Ovary (tissue), 7 donors: ENCODE measurements at regions not wholly inside any gene's neighbourhood (a gene's known extent, or its start where the extent isn't known, plus 50 kb on each side); places are given as distances from the start of the nearest gene placed in this dataset.

Experiments
- DNase-seq, 5 donors: peaks; one replicate each; pipeline ENCODE4 v3.0.0-alpha.2; 2019 to 2020
- H3K27ac ChIP-seq, 2 donors: fragments of 200-600 bp; one replicate each; pipeline versions ENCODE4 v1.5.1 to v1.8.0; 2019 to 2022
- H3K27me3 ChIP-seq: fragments of 200-600 bp; one replicate; pipeline ENCODE4 v1.8.0; 2022
- H3K36me3 ChIP-seq: fragments of 200-600 bp; sonication (generic); one replicate; pipeline ENCODE4 v1.5.1; 2019
- H3K4me1 ChIP-seq: one replicate; pipeline ENCODE4 v1.8.1; 2013; ENCODE audit warnings: mild to moderate bottlenecking, moderate library complexity; ENCODE audit not compliant: insufficient read depth
- H3K4me3 ChIP-seq: fragments of 200-600 bp; sonication (generic); one replicate; pipeline ENCODE4 v1.5.1; 2017
- H3K9me3 ChIP-seq, 2 donors: fragments of 200-600 bp in 1 of 2; sonication (generic) in 1 of 2; one replicate each; pipeline versions ENCODE4 v1.5.1 to v1.8.1; 2013 to 2019; ENCODE audit warnings: mild to moderate bottlenecking in 1 of 2, moderate library complexity in 1 of 2
- EP300 ChIP-seq: sonication (generic); formaldehyde crosslinking; IDR thresholded peaks from one replicate; pipeline ENCODE4 v1.6.1; 2017; ENCODE audit warnings: antibody characterized with exemption
- POLR2A ChIP-seq: fragments of 450-650 bp; IDR thresholded peaks from one replicate; pipeline ENCODE4 v1.6.1; 2017; ENCODE audit warnings: antibody characterized with exemption, mild to moderate bottlenecking, moderate library complexity
- WGBS, 3 donors: extraction: QIAGEN DNeasy Blood & Tissue Kit in 1 of 3; methylation state at CpG; one replicate each; pipeline versions ENCODE4 v1.1.5 to v1.1.7; 2013 to 2017; 5-methylcytosine and 5-hydroxymethylcytosine counted together
- intact Hi-C, 4 donors: fragments of 100-400 bp; cut with DNase I; formaldehyde crosslinking; loops; one replicate each; pipeline versions ENCODE4 v1.11.0 to v1.15.1; 2022 to 2023
- TF ChIP-seq, protein P1 (sequence below), 3 donors: fragments of 450-650 bp in 2 of 3; fragments of 200-600 bp in 1 of 3; IDR thresholded peaks; one replicate each; pipeline versions ENCODE4 v1.5.1 to v1.8.0; 2016 to 2022; ENCODE audit warnings: antibody characterized with exemption in 3 of 3, mild to moderate bottlenecking in 1 of 3
- donor health status: DM: no; HTN: no; CAD: no; lungs with moderate emphysema.
- donor health status: DM: no; HTN: no; CAD: no.
- donor health status: Bipolar disorder and iron deficiency.
- donor health status: DM: no; HTN: no; CAD: no.
- donor health status: DM: yes; HTN: yes; CAD: no.

DNA sequence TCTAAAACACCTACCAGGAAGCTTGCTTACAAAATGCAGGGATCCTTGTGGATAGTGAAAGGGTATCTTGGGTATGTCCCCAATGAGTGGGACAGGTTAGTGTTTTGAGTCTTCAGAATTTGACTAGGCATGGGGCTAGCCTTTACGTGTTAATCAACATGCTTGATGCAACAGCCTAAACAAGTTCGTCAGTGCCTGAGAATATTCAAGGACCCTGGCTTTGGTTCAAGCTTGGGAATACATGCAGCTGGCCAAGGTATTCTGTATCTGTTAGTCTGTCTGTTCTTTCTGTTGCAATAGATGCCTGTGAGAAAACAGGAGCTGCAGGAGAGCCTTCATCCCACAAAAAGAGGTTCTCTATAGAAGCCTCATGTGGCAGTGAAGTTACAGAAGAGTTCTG is 149.5 kb downstream of the CCNG2 start:
- no peak overlapping the region for H3K4me3 ChIP-seq
- H3K27me3 ChIP-seq = no peaks in the 10 kb centered on the region
- H3K27ac ChIP-seq = no peak overlapping the region
- DNase-seq = no peak
- H3K9me3 ChIP-seq = peaks cover 0 to 2% of the 10 kb centered on the region in 2 donors
- H3K4me1 ChIP-seq = no peaks in the 10 kb centered on the region
- intact Hi-C loops = loop anchor here in 1 of 4 donors (5.0 kb wide), 1 partner anchor 434 kb away; no protein-coding TSS in a partner anchor
- 12 to 40% (median 19%) methylated on average over 2 of the region's 2 CpGs for WGBS, 3 donors
- TF ChIP-seq POLR2A (no peak), EP300 (no peak)
- TF ChIP-seq, protein P1, sequence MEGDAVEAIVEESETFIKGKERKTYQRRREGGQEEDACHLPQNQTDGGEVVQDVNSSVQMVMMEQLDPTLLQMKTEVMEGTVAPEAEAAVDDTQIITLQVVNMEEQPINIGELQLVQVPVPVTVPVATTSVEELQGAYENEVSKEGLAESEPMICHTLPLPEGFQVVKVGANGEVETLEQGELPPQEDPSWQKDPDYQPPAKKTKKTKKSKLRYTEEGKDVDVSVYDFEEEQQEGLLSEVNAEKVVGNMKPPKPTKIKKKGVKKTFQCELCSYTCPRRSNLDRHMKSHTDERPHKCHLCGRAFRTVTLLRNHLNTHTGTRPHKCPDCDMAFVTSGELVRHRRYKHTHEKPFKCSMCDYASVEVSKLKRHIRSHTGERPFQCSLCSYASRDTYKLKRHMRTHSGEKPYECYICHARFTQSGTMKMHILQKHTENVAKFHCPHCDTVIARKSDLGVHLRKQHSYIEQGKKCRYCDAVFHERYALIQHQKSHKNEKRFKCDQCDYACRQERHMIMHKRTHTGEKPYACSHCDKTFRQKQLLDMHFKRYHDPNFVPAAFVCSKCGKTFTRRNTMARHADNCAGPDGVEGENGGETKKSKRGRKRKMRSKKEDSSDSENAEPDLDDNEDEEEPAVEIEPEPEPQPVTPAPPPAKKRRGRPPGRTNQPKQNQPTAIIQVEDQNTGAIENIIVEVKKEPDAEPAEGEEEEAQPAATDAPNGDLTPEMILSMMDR (IDR thresholded peaks at IDR 0.05) = no peak
- H3K36me3 ChIP-seq = no peaks in the 10 kb centered on the region

DNA sequence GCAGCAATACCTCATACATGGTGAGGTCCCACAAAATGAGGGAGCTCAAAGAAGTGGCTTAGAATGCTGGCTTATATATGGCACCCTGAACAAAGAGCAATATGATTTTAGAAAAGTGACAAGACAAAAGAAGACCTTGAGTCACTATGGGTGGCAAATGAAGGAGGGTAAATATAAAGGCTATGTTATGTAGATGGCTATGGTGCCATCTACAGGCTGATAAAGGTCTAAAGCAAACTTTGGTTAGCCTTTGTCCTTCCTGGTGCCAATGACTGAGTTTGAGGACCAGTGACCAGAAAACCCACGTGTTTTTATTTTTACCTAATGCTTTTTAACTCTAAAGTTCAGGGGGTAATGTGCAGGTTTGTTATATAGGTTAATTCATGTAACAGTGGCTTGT is 151.8 kb downstream of the CCNG2 start:
- Histone ChIP-seq H3K27me3 (no peaks in the 10 kb centered on the region), H3K27ac (no peak overlapping the region), H3K4me3 (no peak overlapping the region), H3K4me1 (no peaks in the 10 kb centered on the region), H3K9me3 (peaks cover 0 to 2% of the 10 kb centered on the region in 2 donors), H3K36me3 (no peaks in the 10 kb centered on the region)
- no peak for DNase-seq
- TF ChIP-seq EP300 = no peak
- no peak for TF ChIP-seq POLR2A
- TF ChIP-seq, protein P1 (IDR thresholded peaks at IDR 0.05) = no peak
- intact Hi-C loops = loop anchor here in 1 of 4 donors (5.0 kb wide), 1 partner anchor 437 kb away; no protein-coding TSS in a partner anchor
- 25 to 49% (median 35%) methylated on average over 1 of the region's 1 CpG for WGBS, 3 donors

DNA sequence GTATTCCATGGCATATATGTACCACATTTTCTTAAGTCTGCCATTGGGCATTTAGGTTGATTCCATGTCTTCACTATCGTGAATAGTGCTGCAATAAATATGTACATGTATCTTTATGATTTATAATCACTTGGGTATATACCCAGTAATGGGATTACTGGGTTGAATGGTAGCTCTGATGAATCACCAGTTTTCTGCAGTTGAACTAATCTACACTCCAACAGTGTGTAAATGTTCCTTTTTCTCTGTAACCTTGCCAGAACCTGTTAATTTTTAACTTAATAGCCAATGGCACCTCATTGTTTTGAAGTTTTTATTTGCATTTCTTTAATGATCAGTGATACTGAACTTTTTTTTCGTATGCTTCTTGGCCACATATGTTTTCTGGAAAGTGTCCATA is 152.5 kb downstream of the CCNG2 start:
- Histone ChIP-seq H3K4me3 (no peak overlapping the region), H3K9me3 (peaks cover 0 to 2% of the 10 kb centered on the region in 2 donors), H3K27me3 (no peaks in the 10 kb centered on the region), H3K36me3 (no peaks in the 10 kb centered on the region), H3K4me1 (no peaks in the 10 kb centered on the region), H3K27ac (no peak overlapping the region)
- DNase-seq = no peak
- TF ChIP-seq EP300 = no peak
- TF ChIP-seq POLR2A = no peak
- TF ChIP-seq, protein P1 (IDR thresholded peaks at IDR 0.05) = no peak
- intact Hi-C loops = loop anchor here in 1 of 4 donors (5.0 kb wide), 1 partner anchor 437 kb away; no protein-coding TSS in a partner anchor
- WGBS, 3 donors = 65 to 79% (median 72%) methylated on average over 2 of the region's 2 CpGs

DNA sequence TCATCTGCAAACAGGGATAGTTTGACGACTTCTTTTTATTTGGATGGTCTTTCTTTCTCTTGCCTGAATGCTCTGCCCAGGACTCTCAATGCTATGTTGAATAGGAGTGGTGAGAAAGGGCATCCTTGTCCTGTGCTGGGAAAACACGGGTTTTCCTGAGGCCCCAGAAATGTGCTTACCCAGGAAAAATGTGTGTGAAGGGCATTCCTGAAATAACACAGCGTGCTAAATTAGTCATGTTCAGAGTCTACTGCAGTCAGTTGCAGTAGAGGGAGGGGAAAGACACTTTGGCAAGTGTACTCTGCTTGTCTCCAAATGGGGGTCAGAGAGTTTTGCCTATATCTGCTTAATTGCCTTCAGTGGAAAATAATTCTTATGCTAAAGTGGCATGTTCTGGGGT is 153.9 kb downstream of the CCNG2 start:
- no peak for DNase-seq
- TF ChIP-seq, protein P1 (IDR thresholded peaks at IDR 0.05) = no peak
- no peak for TF ChIP-seq POLR2A
- TF ChIP-seq EP300 = no peak
- 18 to 32% (median 31%) methylated on average over 3 of the region's 3 CpGs for WGBS, 3 donors
- intact Hi-C loops = no loop called here
- Histone ChIP-seq H3K27ac (no peak overlapping the region), H3K4me3 (no peak overlapping the region), H3K27me3 (no peaks in the 10 kb centered on the region), H3K4me1 (no peaks in the 10 kb centered on the region), H3K36me3 (no peaks in the 10 kb centered on the region), H3K9me3 (peaks cover 0 to 2% of the 10 kb centered on the region in 2 donors)
